H1 (cell line): ENCODE measurements at regions not wholly inside any gene's neighbourhood (a gene's known extent, or its start where the extent isn't known, plus 50 kb on each side); places are given as distances from the start of the nearest gene placed in this dataset.

Experiments used
- CTCF ChIA-PET: fragments of 300-600 bp; sonication (Branson Sonifier 250); formaldehyde crosslinking; loops from one replicate; lab custom pipeline; 2021; ENCODE audit not compliant: partially characterized antibody; lab: Charles Lee
- POLR2A ChIA-PET: fragments of 300-600 bp; sonication (Branson Sonifier 250); formaldehyde crosslinking; loops from one replicate; lab custom pipeline; 2021; ENCODE audit warnings: inconsistent platforms; ENCODE audit not compliant: partially characterized antibody; lab: Charles Lee
- DNase-seq, 2 experiments: peaks; one replicate each; pipeline versions ENCODE4 v3.0.0 to v3.0.0-alpha.2; 2010 to 2022; ENCODE audit warnings: low spot score in 2 of 2, low read depth in 1 of 2, mixed read lengths in 1 of 2
- FAIRE-seq: peaks from 2 replicates; lab custom pipeline; 2011; peaks lifted over from hg19 to GRCh38; lab: Jason Lieb, UNC
- H2AFZ ChIP-seq: 2 replicates; pipeline ENCODE4 v1.8.1; 2012; ENCODE audit warnings: low read length, inconsistent platforms
- H2AK5ac ChIP-seq: 2 replicates; pipeline ENCODE4 v1.6.1; 2013; ENCODE audit warnings: low read depth, low read length
- H2BK120ac ChIP-seq: replicated peaks from 2 replicates; pipeline ENCODE3; 2013; ENCODE audit warnings: low read depth, low read length, inconsistent platforms
- H2BK12ac ChIP-seq: 2 replicates; pipeline ENCODE4 v1.6.1; 2013; ENCODE audit warnings: low read depth, low read length
- H2BK15ac ChIP-seq: 2 replicates; pipeline ENCODE4 v1.6.1; 2013; ENCODE audit warnings: low read length
- H2BK20ac ChIP-seq: 2 replicates; pipeline ENCODE4 v1.6.1; 2013; ENCODE audit warnings: low read length
- H2BK5ac ChIP-seq: 2 replicates; pipeline ENCODE4 v1.6.1; 2013; ENCODE audit warnings: low read depth, low read length
- H3K14ac ChIP-seq: 2 replicates; pipeline ENCODE4 v1.6.1; 2013; ENCODE audit warnings: inconsistent platforms; ENCODE audit not compliant: insufficient read length
- H3K18ac ChIP-seq: 2 replicates; pipeline ENCODE4 v1.6.1; 2013; ENCODE audit warnings: low read length; ENCODE audit errors: extremely low read depth
- H3K23ac ChIP-seq: 2 replicates; pipeline ENCODE4 v1.6.1; 2013; ENCODE audit warnings: inconsistent platforms; ENCODE audit not compliant: insufficient read length
- H3K23me2 ChIP-seq: 2 replicates; pipeline ENCODE4 v1.6.1; 2013; ENCODE audit warnings: low read depth, low read length
- H3K27ac ChIP-seq: 2 replicates; pipeline ENCODE4 v1.6.1; 2011; ENCODE audit warnings: low read depth, low read length, inconsistent platforms
- H3K27me3 ChIP-seq, 4 experiments: replicated peaks in 1 of 4; 1 replicate in 1 of 4; 2 replicates in 3 of 4; pipeline versions ENCODE4 v1.6.1 to v1.8.1; 2011 to 2013; ENCODE audit warnings: low read length in 3 of 4, mild to moderate bottlenecking in 3 of 4, inconsistent platforms in 2 of 4, mixed read lengths in 2 of 4, moderate library complexity in 1 of 4; ENCODE audit not compliant: control insufficient read depth in 3 of 4, insufficient read depth in 3 of 4; ENCODE audit errors: extremely low read depth in 1 of 4
- H3K36me3 ChIP-seq, 4 experiments: 2 replicates each; pipeline versions ENCODE4 v1.6.1 to v1.8.1; 2011 to 2013; ENCODE audit warnings: mild to moderate bottlenecking in 4 of 4, low read length in 3 of 4, moderate library complexity in 2 of 4, control low read depth in 1 of 4, inconsistent platforms in 1 of 4; ENCODE audit not compliant: insufficient read depth in 4 of 4, control insufficient read depth in 2 of 4
- H3K4ac ChIP-seq: replicated peaks from 2 replicates; pipeline ENCODE3; 2013; ENCODE audit warnings: low read length, low read depth, mixed read lengths, inconsistent platforms; ENCODE audit not compliant: insufficient read length
- H3K4me1 ChIP-seq, 4 experiments: replicated peaks in 1 of 4; 1 replicate in 1 of 4; 2 replicates in 3 of 4; pipeline versions ENCODE4 v1.6.1 to v1.8.1; 2011 to 2013; ENCODE audit warnings: low read length in 3 of 4, inconsistent platforms in 2 of 4, mixed read lengths in 1 of 4; ENCODE audit not compliant: insufficient read depth in 4 of 4, control insufficient read depth in 3 of 4
- H3K4me2 ChIP-seq, 2 experiments: 2 replicates each; pipeline versions ENCODE4 v1.6.1 to v1.8.1; 2011 to 2013; ENCODE audit warnings: low read depth in 2 of 2, low read length in 2 of 2, control low read depth in 1 of 2, inconsistent platforms in 1 of 2, mild to moderate bottlenecking in 1 of 2; ENCODE audit not compliant: insufficient read depth in 1 of 2
- H3K4me3 ChIP-seq, 4 experiments: fragments of 200-600, 300-600 bp in 1 of 4; sonication (generic), shearing (Covaris generic), sonication (Bioruptor Twin) in 1 of 4; 2 replicates each; pipeline versions ENCODE4 v1.5.1 to v1.8.1; 2011 to 2016; ENCODE audit warnings: low read length in 4 of 4, low read depth in 3 of 4, control low read depth in 2 of 4, inconsistent platforms in 2 of 4, mild to moderate bottlenecking in 2 of 4, mixed read lengths in 1 of 4, moderate library complexity in 1 of 4; ENCODE audit not compliant: insufficient read depth in 2 of 4; ENCODE audit errors: extremely low read depth in 1 of 4
- H3K56ac ChIP-seq: replicated peaks from 2 replicates; pipeline ENCODE3; 2013; ENCODE audit warnings: low read depth, mild to moderate bottlenecking, mixed read lengths, low read length, inconsistent platforms; ENCODE audit not compliant: insufficient read length
- H3K79me1 ChIP-seq: 2 replicates; pipeline ENCODE4 v1.6.1; 2013; ENCODE audit warnings: low read depth, low read length, control low read depth
- H3K79me2 ChIP-seq, 2 experiments: 2 replicates each; pipeline versions ENCODE4 v1.6.1 to v1.8.1; 2012 to 2013; ENCODE audit warnings: low read length in 2 of 2, mild to moderate bottlenecking in 2 of 2, inconsistent platforms in 1 of 2; ENCODE audit not compliant: insufficient read depth in 2 of 2, control insufficient read depth in 1 of 2
- H3K9ac ChIP-seq, 4 experiments: replicated peaks in 1 of 4; 1 replicate in 1 of 4; 2 replicates in 3 of 4; pipeline versions ENCODE4 v1.6.1 to v1.8.1; 2011 to 2013; ENCODE audit warnings: low read depth in 3 of 4, low read length in 3 of 4, control low read depth in 2 of 4, mild to moderate bottlenecking in 2 of 4, moderate library complexity in 2 of 4, inconsistent platforms in 1 of 4; ENCODE audit errors: extremely low read depth in 1 of 4
- H3K9me3 ChIP-seq, 2 experiments: 2 replicates each; pipeline versions ENCODE4 v1.6.1 to v1.8.1; 2012 to 2013; ENCODE audit warnings: mild to moderate bottlenecking in 2 of 2, moderate library complexity in 2 of 2, control low read depth in 1 of 2, inconsistent platforms in 1 of 2, low read depth in 1 of 2, low read length in 1 of 2, mixed read lengths in 1 of 2; ENCODE audit not compliant: insufficient read depth in 2 of 2
- H4K20me1 ChIP-seq, 2 experiments: replicated peaks in 1 of 2; 2 replicates each; pipeline versions ENCODE3 to v1.8.1; 2011 to 2013; ENCODE audit warnings: inconsistent platforms in 2 of 2, low read length in 2 of 2, mild to moderate bottlenecking in 1 of 2; ENCODE audit not compliant: insufficient read depth in 2 of 2, control insufficient read depth in 1 of 2
- H4K5ac ChIP-seq: 2 replicates; pipeline ENCODE4 v1.6.1; 2013; ENCODE audit warnings: low read length, low read depth, mixed read lengths, inconsistent platforms; ENCODE audit not compliant: insufficient read length
- H4K8ac ChIP-seq: 2 replicates; pipeline ENCODE4 v1.8.0; 2013; ENCODE audit warnings: mild to moderate bottlenecking, moderate library complexity, low read length, inconsistent platforms; ENCODE audit not compliant: insufficient read depth; ENCODE audit errors: extremely low read depth
- H4K91ac ChIP-seq: replicated peaks from 2 replicates; pipeline ENCODE3; 2013; ENCODE audit warnings: low read length, mixed read lengths, inconsistent platforms; ENCODE audit not compliant: insufficient read length
- BACH1 ChIP-seq: IDR thresholded peaks from 2 replicates; pipeline ENCODE4 v1.6.1; 2012; ENCODE audit warnings: low read length, improper control_type of control experiment
- EZH2 ChIP-seq: fragments of 200-600 bp; sonication (generic); IDR thresholded peaks from 2 replicates; pipeline ENCODE4 v1.7.1; 2012; ENCODE audit warnings: low read depth, mild to moderate bottlenecking, moderate library complexity, low read length, inconsistent platforms; ENCODE audit not compliant: severe bottlenecking
- SIRT6 ChIP-seq: IDR thresholded peaks from one replicate; pipeline ENCODE4 v1.7.1; 2012; ENCODE audit warnings: low read length, inconsistent platforms
- WGBS, 2 experiments: shearing (Covaris generic) in 1 of 2; methylation state at CpG; one replicate each; pipeline versions ENCODE4 v1.1.6 to v1.1.7; 2013 to 2015; ENCODE audit warnings: low lambda C conversion rate in 2 of 2, mixed read lengths in 2 of 2, inconsistent platforms in 1 of 2, low coverage in 1 of 2, missing lambda C conversion rate in 1 of 2; ENCODE audit not compliant: insufficient replicate concordance in 2 of 2, insufficient coverage in 1 of 2, insufficient read length in 1 of 2; ENCODE audit errors: extremely low coverage in 1 of 2, missing lambda C conversion rate in 1 of 2; 5-methylcytosine and 5-hydroxymethylcytosine counted together
- TF ChIP-seq, protein P1 (sequence below): IDR thresholded peaks from 2 replicates; pipeline ENCODE4 v1.6.1; 2011; ENCODE audit warnings: low read depth, mild to moderate bottlenecking, low read length; ENCODE audit not compliant: insufficient read depth
- TF ChIP-seq, protein P2 (sequence below): IDR thresholded peaks from 2 replicates; pipeline ENCODE4 v1.6.1; 2012; ENCODE audit warnings: inconsistent platforms

DNA sequence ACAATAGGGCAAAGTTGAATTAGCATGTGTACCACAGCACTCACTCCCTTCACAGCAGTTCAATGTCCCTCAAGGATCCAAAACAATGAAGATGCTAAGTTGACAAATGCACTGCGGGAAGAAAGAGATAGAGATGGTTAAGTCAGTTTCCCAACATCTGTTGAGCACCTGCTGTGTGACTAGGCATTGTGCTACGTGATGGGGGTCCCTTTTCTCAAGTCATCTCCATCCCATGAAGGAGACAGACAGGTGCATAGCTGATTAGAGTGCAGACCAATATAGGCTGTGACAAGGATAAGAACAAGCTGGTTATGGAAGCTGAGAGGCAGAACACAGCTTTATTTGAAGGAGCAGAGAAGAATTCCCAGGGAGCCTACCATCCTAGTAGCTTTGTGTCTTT, 114.2 kb downstream of the HAPSTR1 start:
- Histone ChIP-seq H2AFZ (no peak overlapping the region), H3K4me3 (no peak overlapping the region), H2AK5ac (no peak overlapping the region), H3K27ac (no peak overlapping the region), H3K23ac (no peak overlapping the region), H3K9ac (no peak overlapping the region), H3K4me1 (peaks cover 0 to 4% (median 0%) of the 10 kb centered on the region in 4 experiments; a peak in 1 of 7 replicates), H3K79me1 (no peaks in the 10 kb centered on the region), H2BK15ac (no peak overlapping the region), H2BK12ac (no peak overlapping the region), H3K14ac (no peak overlapping the region), H4K91ac (no peak overlapping the region), H4K8ac (no peak overlapping the region), H3K4ac (no peak overlapping the region), H3K18ac (no peak overlapping the region), H3K9me3 (no peaks in the 10 kb centered on the region), H3K36me3 (no peaks in the 10 kb centered on the region), H4K5ac (no peak overlapping the region), H3K23me2 (no peaks in the 10 kb centered on the region), H4K20me1 (no peaks in the 10 kb centered on the region), H3K79me2 (no peaks in the 10 kb centered on the region), H3K27me3 (no peaks in the 10 kb centered on the region), H3K4me2 (no peak overlapping the region), H2BK5ac (no peak overlapping the region), H3K56ac (no peak overlapping the region), H2BK120ac (no peak overlapping the region), H2BK20ac (no peak overlapping the region)
- ChIA-PET CTCF (no interaction called here), POLR2A (no interaction called here)
- no peak for DNase-seq
- no peak for FAIRE-seq
- WGBS, 2 experiments: 53% methylated on average over 2 of the region's 2 CpGs; no CpG with 5 or more reads in 1 of the 2 experiments
- TF ChIP-seq, protein P1, sequence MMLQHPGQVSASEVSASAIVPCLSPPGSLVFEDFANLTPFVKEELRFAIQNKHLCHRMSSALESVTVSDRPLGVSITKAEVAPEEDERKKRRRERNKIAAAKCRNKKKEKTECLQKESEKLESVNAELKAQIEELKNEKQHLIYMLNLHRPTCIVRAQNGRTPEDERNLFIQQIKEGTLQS: no peak
- TF ChIP-seq BACH1: no peak
- no peak for TF ChIP-seq SIRT6
- TF ChIP-seq, protein P2, sequence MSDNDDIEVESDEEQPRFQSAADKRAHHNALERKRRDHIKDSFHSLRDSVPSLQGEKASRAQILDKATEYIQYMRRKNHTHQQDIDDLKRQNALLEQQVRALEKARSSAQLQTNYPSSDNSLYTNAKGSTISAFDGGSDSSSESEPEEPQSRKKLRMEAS: no peak
- no peak for TF ChIP-seq EZH2
